H9 (cell line): ENCODE measurements at regions not wholly inside any gene's neighbourhood (a gene's known extent, or its start where the extent isn't known, plus 50 kb on each side); places are given as distances from the start of the nearest gene placed in this dataset.

Experiments
- DNase-seq: peaks from one replicate; pipeline ENCODE4 v3.0.0-alpha.2; 2017
- H2AFZ ChIP-seq: one replicate; pipeline ENCODE4 v1.6.1; 2013; ENCODE audit warnings: mild to moderate bottlenecking, low read length, control low read depth, moderate library complexity
- H2AK5ac ChIP-seq: 2 replicates; pipeline ENCODE4 v1.6.1; 2013; ENCODE audit warnings: low read length, control low read depth, mixed read lengths; ENCODE audit not compliant: insufficient read length
- H2BK120ac ChIP-seq: one replicate; pipeline ENCODE4 v1.6.1; 2013; ENCODE audit warnings: low read depth, mild to moderate bottlenecking, low read length, control low read depth, inconsistent platforms; ENCODE audit not compliant: poor library complexity, severe bottlenecking
- H2BK12ac ChIP-seq: 2 replicates; pipeline ENCODE4 v1.6.1; 2013; ENCODE audit warnings: low read length, control low read depth, mixed read lengths, low read depth; ENCODE audit not compliant: insufficient read length
- H2BK15ac ChIP-seq: 2 replicates; pipeline ENCODE4 v1.6.1; 2013; ENCODE audit warnings: low read depth, low read length, control low read depth
- H2BK20ac ChIP-seq: one replicate; pipeline ENCODE4 v1.6.1; 2013; ENCODE audit warnings: low read depth, mild to moderate bottlenecking, low read length, control low read depth, inconsistent platforms; ENCODE audit not compliant: poor library complexity, severe bottlenecking
- H2BK5ac ChIP-seq: 2 replicates; pipeline ENCODE4 v1.6.1; 2013; ENCODE audit warnings: low read length, control low read depth, mixed read lengths; ENCODE audit not compliant: insufficient read length
- H3K14ac ChIP-seq: 2 replicates; pipeline ENCODE4 v1.6.1; 2013; ENCODE audit warnings: low read length, control low read depth; ENCODE audit not compliant: insufficient read depth
- H3K18ac ChIP-seq: 2 replicates; pipeline ENCODE4 v1.6.1; 2013; ENCODE audit warnings: low read depth, mild to moderate bottlenecking, mixed read lengths, low read length, control low read depth; ENCODE audit not compliant: insufficient read length
- H3K23ac ChIP-seq: 2 replicates; pipeline ENCODE4 v1.6.1; 2013; ENCODE audit warnings: low read length, control low read depth, mixed read lengths, low read depth; ENCODE audit not compliant: insufficient read length
- H3K23me2 ChIP-seq: 2 replicates; pipeline ENCODE4 v1.6.1; 2013; ENCODE audit warnings: low read depth, mild to moderate bottlenecking, mixed read lengths, low read length, control low read depth; ENCODE audit not compliant: insufficient read length, poor library complexity, severe bottlenecking
- H3K27ac ChIP-seq: 2 replicates; pipeline ENCODE4 v1.5.1; 2013; ENCODE audit warnings: low read length, control low read depth, mixed read lengths, low read depth; ENCODE audit not compliant: insufficient read length
- H3K27me3 ChIP-seq: 2 replicates; pipeline ENCODE4 v1.6.1; 2013; ENCODE audit warnings: low read length, control low read depth, inconsistent platforms; ENCODE audit not compliant: insufficient read depth
- H3K4ac ChIP-seq: 2 replicates; pipeline ENCODE4 v1.6.1; 2013; ENCODE audit warnings: low read depth, mild to moderate bottlenecking, control low read depth, inconsistent platforms, low read length, moderate library complexity
- H3K4me1 ChIP-seq: 2 replicates; pipeline ENCODE4 v1.6.1; 2013; ENCODE audit warnings: low read length, control low read depth, inconsistent platforms; ENCODE audit not compliant: insufficient read depth
- H3K4me2 ChIP-seq: 2 replicates; pipeline ENCODE4 v1.6.1; 2013; ENCODE audit warnings: low read length, control low read depth, mixed read lengths; ENCODE audit not compliant: insufficient read length, insufficient read depth
- H3K56ac ChIP-seq: 2 replicates; pipeline ENCODE4 v1.6.1; 2013; ENCODE audit warnings: low read depth, mild to moderate bottlenecking, mixed read lengths, low read length, control low read depth; ENCODE audit not compliant: insufficient read length
- H3K79me1 ChIP-seq: 2 replicates; pipeline ENCODE4 v1.6.1; 2013; ENCODE audit warnings: low read depth, mild to moderate bottlenecking, moderate library complexity, low read length, control low read depth, inconsistent platforms; ENCODE audit not compliant: insufficient read depth, poor library complexity, severe bottlenecking
- H3K79me2 ChIP-seq: 2 replicates; pipeline ENCODE4 v1.6.1; 2013; ENCODE audit warnings: low read length, control low read depth, inconsistent platforms; ENCODE audit not compliant: insufficient read depth
- H3K9ac ChIP-seq: 2 replicates; pipeline ENCODE4 v1.6.1; 2013; ENCODE audit warnings: low read length, control low read depth, mixed read lengths; ENCODE audit not compliant: insufficient read length; ENCODE audit errors: extremely low read depth
- H3K9me3 ChIP-seq: one replicate; pipeline ENCODE4 v1.6.1; 2013; ENCODE audit warnings: low read depth, low read length, inconsistent platforms; ENCODE audit not compliant: control insufficient read depth
- H3T11ph ChIP-seq: one replicate; pipeline ENCODE4 v1.6.1; 2013; ENCODE audit warnings: mild to moderate bottlenecking, low read length, control low read depth, inconsistent platforms
- H4K20me1 ChIP-seq: one replicate; pipeline ENCODE4 v1.6.1; 2013; ENCODE audit not compliant: control insufficient read depth, insufficient read length, insufficient read depth
- H4K5ac ChIP-seq: 2 replicates; pipeline ENCODE4 v1.6.1; 2013; ENCODE audit warnings: low read depth, mild to moderate bottlenecking, mixed read lengths, low read length, control low read depth; ENCODE audit not compliant: insufficient read length
- H4K8ac ChIP-seq: replicated peaks from 2 replicates; pipeline ENCODE4 v1.6.1; 2013; ENCODE audit warnings: low read length, control low read depth, mixed read lengths, low read depth; ENCODE audit not compliant: insufficient read length
- H4K91ac ChIP-seq: 2 replicates; pipeline ENCODE4 v1.6.1; 2013; ENCODE audit warnings: low read depth, mild to moderate bottlenecking, moderate library complexity, mixed read lengths, low read length, control low read depth; ENCODE audit not compliant: insufficient read length
- H3K27ac Mint-ChIP-seq, 3 experiments: 2 replicates in 2 of 3; 3 replicates in 1 of 3; pipeline ENCODE4 v1.8.0; 2020 to 2021; ENCODE audit warnings: mixed read lengths in 3 of 3, mild to moderate bottlenecking in 1 of 3, moderate library complexity in 1 of 3
- H3K27me3 Mint-ChIP-seq: 2 replicates; pipeline ENCODE4 v1.8.0; 2021; ENCODE audit warnings: low read depth, mild to moderate bottlenecking, moderate library complexity, mixed read lengths
- H3K36me3 Mint-ChIP-seq, 3 experiments: 2 replicates in 2 of 3; 3 replicates in 1 of 3; pipeline ENCODE4 v1.8.0; 2020 to 2021; ENCODE audit warnings: low read depth in 3 of 3, mixed read lengths in 3 of 3; ENCODE audit not compliant: insufficient read depth in 1 of 3
- H3K4me1 Mint-ChIP-seq, 2 experiments: 2 replicates each; pipeline ENCODE4 v1.8.0; 2020; ENCODE audit warnings: mixed read lengths in 2 of 2
- H3K4me3 Mint-ChIP-seq, 2 experiments: 2 replicates in 1 of 2; 3 replicates in 1 of 2; pipeline ENCODE4 v1.8.0; 2020 to 2021; ENCODE audit warnings: mild to moderate bottlenecking in 2 of 2, mixed read lengths in 2 of 2, moderate library complexity in 1 of 2
- H3K9me3 Mint-ChIP-seq, 2 experiments: 2 replicates in 1 of 2; 3 replicates in 1 of 2; pipeline ENCODE4 v1.8.0; 2020; ENCODE audit warnings: mild to moderate bottlenecking in 2 of 2, mixed read lengths in 2 of 2, moderate library complexity in 1 of 2
- CTCF ChIP-seq: fragments of 200-600 bp; sonication (generic); conservative IDR thresholded peaks from 3 replicates; pipeline ENCODE4 v1.8.0; 2021; ENCODE audit warnings: antibody characterized with exemption, mild to moderate bottlenecking
- WGBS: extraction: QIAGEN DNeasy Blood & Tissue Kit; methylation state at CpG from one replicate; pipeline ENCODE4 v1.1.7; 2013; ENCODE audit warnings: missing lambda C conversion rate, low lambda C conversion rate, mixed read lengths; ENCODE audit not compliant: insufficient read length; ENCODE audit errors: extremely low coverage; 5-methylcytosine and 5-hydroxymethylcytosine counted together

GRCh38 chr1:214848101-214848500 lies 234.4 kb upstream of the KCNK2 start:
- no peak overlapping the region for H4K91ac ChIP-seq

More at GRCh38 chr1:214848101-214848500, 234.4 kb upstream of the KCNK2 start:
- no peak for DNase-seq
- no peaks in the 10 kb centered on the region for H3K27me3 ChIP-seq
- H3K18ac ChIP-seq = no peak overlapping the region
- no peaks in the 10 kb centered on the region for H3K79me1 ChIP-seq
- no peak overlapping the region for H3K4me2 ChIP-seq
- H2BK5ac ChIP-seq = no peak overlapping the region
- TF ChIP-seq CTCF = no peak
- peaks cover 6 to 7% of the 10 kb centered on the region in 2 experiments for H3K9me3 Mint-ChIP-seq
- H2BK12ac ChIP-seq = no peak overlapping the region
- no peak overlapping the region for H2BK120ac ChIP-seq
- WGBS = no CpG with 5 or more reads among the region's 2 CpGs
- H3K27ac Mint-ChIP-seq = no peak overlapping the region; a peak in 1 of 7 replicates
- H3K9me3 ChIP-seq = no peaks in the 10 kb centered on the region
- no peak overlapping the region for H3K56ac ChIP-seq
- H3K4me3 Mint-ChIP-seq = no peak overlapping the region
- H3K27ac ChIP-seq = no peak overlapping the region
- no peaks in the 10 kb centered on the region for H3K79me2 ChIP-seq
- H3K4ac ChIP-seq = no peak overlapping the region
- no peak overlapping the region for H4K5ac ChIP-seq
- no peak overlapping the region for H3T11ph ChIP-seq
- no peaks in the 10 kb centered on the region for H4K20me1 ChIP-seq
- H3K23ac ChIP-seq = no peak overlapping the region
- no peak overlapping the region for H2AK5ac ChIP-seq
- no peaks in the 10 kb centered on the region for H3K23me2 ChIP-seq
- H3K14ac ChIP-seq = no peak overlapping the region
- H3K4me1 ChIP-seq = no peaks in the 10 kb centered on the region
- no peak overlapping the region for H3K9ac ChIP-seq
- H2AFZ ChIP-seq = no peak overlapping the region
- no peak overlapping the region for H4K8ac ChIP-seq
- H2BK15ac ChIP-seq = no peak overlapping the region
- peaks cover 0 to 8% (median 0%) of the 10 kb centered on the region in 3 experiments; a peak in 3 of 7 replicates for H3K36me3 Mint-ChIP-seq
- no peaks in the 10 kb centered on the region for H3K27me3 Mint-ChIP-seq
- H2BK20ac ChIP-seq = no peak overlapping the region
- H3K4me1 Mint-ChIP-seq = peaks cover 10 to 15% of the 10 kb centered on the region in 2 experiments
